ENCODE measurements at regions not wholly inside any gene's neighbourhood (a gene's known extent, or its start where the extent isn't known, plus 50 kb on each side); places are given as distances from the start of the nearest gene placed in this dataset.
A peak's percentile ranks its signal among the peaks of the same experiment; 100 is the strongest.

DNA sequence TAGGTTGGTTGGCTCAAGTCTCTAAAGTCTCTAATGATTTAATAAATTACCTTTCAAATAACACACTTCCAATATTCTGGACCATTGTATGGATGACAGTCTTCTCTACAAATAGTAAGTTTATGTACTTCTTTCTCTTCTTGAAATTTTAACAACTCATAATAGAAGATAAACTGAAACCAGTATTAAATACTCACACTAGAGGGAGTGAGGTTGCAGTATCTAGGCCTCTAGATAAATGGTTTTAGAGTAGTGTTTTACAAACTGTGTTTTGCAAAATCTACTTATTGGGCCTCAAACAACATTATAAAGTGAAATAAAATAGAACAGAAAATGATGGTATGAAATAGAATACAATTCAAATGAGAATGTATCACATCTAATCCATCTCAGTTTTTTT is 479.9 kb upstream of the BRINP3 start:
- no peaks in the 10 kb centered on the region for H3K27me3 ChIP-seq
- no peaks in the 10 kb centered on the region for H3K9me3 ChIP-seq
- TF ChIP-seq EP300 (IDR thresholded peaks at IDR 0.05) (no peak), POLR2A (IDR thresholded peaks at IDR 0.05; ENCODE audit: low read depth) (no peak)
- TF ChIP-seq, protein P1, sequence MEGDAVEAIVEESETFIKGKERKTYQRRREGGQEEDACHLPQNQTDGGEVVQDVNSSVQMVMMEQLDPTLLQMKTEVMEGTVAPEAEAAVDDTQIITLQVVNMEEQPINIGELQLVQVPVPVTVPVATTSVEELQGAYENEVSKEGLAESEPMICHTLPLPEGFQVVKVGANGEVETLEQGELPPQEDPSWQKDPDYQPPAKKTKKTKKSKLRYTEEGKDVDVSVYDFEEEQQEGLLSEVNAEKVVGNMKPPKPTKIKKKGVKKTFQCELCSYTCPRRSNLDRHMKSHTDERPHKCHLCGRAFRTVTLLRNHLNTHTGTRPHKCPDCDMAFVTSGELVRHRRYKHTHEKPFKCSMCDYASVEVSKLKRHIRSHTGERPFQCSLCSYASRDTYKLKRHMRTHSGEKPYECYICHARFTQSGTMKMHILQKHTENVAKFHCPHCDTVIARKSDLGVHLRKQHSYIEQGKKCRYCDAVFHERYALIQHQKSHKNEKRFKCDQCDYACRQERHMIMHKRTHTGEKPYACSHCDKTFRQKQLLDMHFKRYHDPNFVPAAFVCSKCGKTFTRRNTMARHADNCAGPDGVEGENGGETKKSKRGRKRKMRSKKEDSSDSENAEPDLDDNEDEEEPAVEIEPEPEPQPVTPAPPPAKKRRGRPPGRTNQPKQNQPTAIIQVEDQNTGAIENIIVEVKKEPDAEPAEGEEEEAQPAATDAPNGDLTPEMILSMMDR (IDR thresholded peaks at IDR 0.05): peak in 1 of 3 experiments; percentile 3
- no peak overlapping the region for H3K27ac ChIP-seq (replicated peaks in 1 of 4)
- H3K4me3 ChIP-seq: no peak overlapping the region
- intact Hi-C loops (cut with DNase I): no loop called here
- no peak for DNase-seq (ENCODE audit: extremely low spot score)
- H3K36me3 ChIP-seq: no peaks in the 10 kb centered on the region
- H3K4me1 ChIP-seq: no peaks in the 10 kb centered on the region

GRCh38 chr1:190963321-190963720 is 485.7 kb upstream of the BRINP3 start:
- 72% methylated on average over 2 of the region's 2 CpGs for WGBS
- Histone ChIP-seq H3K9me3 (no peaks in the 10 kb centered on the region), H3K4me1 (no peaks in the 10 kb centered on the region), H3K27me3 (no peaks in the 10 kb centered on the region), H3K4me3 (no peak overlapping the region), H3K27ac (replicated peaks in 1 of 4) (no peak overlapping the region), H3K36me3 (no peaks in the 10 kb centered on the region)
- TF ChIP-seq EP300 (IDR thresholded peaks at IDR 0.05) (no peak), POLR2AphosphoS5 (IDR thresholded peaks at IDR 0.05) (no peak), POLR2A (IDR thresholded peaks at IDR 0.05; ENCODE audit: low read depth) (no peak)
- TF ChIP-seq, protein P1 (IDR thresholded peaks at IDR 0.05): no peak
- intact Hi-C loops (cut with DNase I): no loop called here
- no peak for DNase-seq (ENCODE audit: extremely low spot score)

DNA sequence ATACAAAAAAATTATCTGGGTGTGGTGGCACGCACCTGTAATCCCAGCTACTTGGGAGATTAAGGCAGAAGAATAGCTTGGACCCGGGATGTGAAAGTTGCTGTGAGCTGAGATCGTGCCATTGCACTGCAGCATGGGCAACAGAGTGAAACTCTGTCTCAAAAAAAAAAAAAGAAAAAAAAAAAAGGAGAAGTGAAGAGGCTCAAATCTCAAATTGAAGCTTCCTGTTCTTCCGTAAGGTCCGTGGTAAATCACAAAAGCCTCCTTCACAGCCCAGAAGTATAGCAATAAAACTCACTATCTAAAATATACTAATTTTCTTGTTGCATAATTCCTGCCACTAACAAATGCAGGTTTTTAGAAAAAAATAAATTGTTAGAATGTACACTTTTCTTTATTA is 498.2 kb upstream of the BRINP3 start:
- no peaks in the 10 kb centered on the region for H3K36me3 ChIP-seq
- no peak for DNase-seq (ENCODE audit: extremely low spot score)
- intact Hi-C loops (cut with DNase I): no loop called here

GRCh38 chr1:191002768-191003167 is 525.1 kb upstream of the BRINP3 start:
- intact Hi-C loops (cut with DNase I): no loop called here
- H3K27ac ChIP-seq (replicated peaks in 1 of 4): no peak overlapping the region

More for the DNA sequence above, 498.2 kb upstream of the BRINP3 start:
- Histone ChIP-seq H3K9me3 (no peaks in the 10 kb centered on the region), H3K4me3 (no peak overlapping the region), H3K4me1 (no peaks in the 10 kb centered on the region), H3K27me3 (no peaks in the 10 kb centered on the region), H3K27ac (replicated peaks in 1 of 4) (no peak overlapping the region)
- TF ChIP-seq EP300 (IDR thresholded peaks at IDR 0.05): no peak
- TF ChIP-seq POLR2A (IDR thresholded peaks at IDR 0.05; ENCODE audit: low read depth): no peak
- TF ChIP-seq, protein P1 (IDR thresholded peaks at IDR 0.05): no peak
- no peak for TF ChIP-seq POLR2AphosphoS5 (IDR thresholded peaks at IDR 0.05)
- WGBS: 75% methylated on average over 5 of the region's 5 CpGs

GRCh38 chr1:191016765-191017164 is 539.1 kb upstream of the BRINP3 start:
- intact Hi-C loops (cut with DNase I): no loop called here
- Histone ChIP-seq H3K9me3 (no peaks in the 10 kb centered on the region), H3K4me3 (no peak overlapping the region), H3K4me1 (peaks cover 0 to 10% (median 2%) of the 10 kb centered on the region in 4 donors), H3K36me3 (no peaks in the 10 kb centered on the region), H3K27ac (replicated peaks in 1 of 4) (no peak overlapping the region), H3K27me3 (no peaks in the 10 kb centered on the region)
- TF ChIP-seq EP300 (IDR thresholded peaks at IDR 0.05): no peak
- WGBS: 91% methylated on average over 6 of the region's 6 CpGs
- DNase-seq (ENCODE audit: extremely low spot score): no peak

More at GRCh38 chr1:191002768-191003167, 525.1 kb upstream of the BRINP3 start:
- Histone ChIP-seq H3K36me3 (no peaks in the 10 kb centered on the region), H3K9me3 (no peaks in the 10 kb centered on the region), H3K27me3 (no peaks in the 10 kb centered on the region), H3K4me3 (no peak overlapping the region), H3K4me1 (no peaks in the 10 kb centered on the region)
- DNase-seq (ENCODE audit: extremely low spot score): no peak
- WGBS: 100% methylated on average over 1 of the region's 1 CpG
- no peak for TF ChIP-seq POLR2A (IDR thresholded peaks at IDR 0.05; ENCODE audit: low read depth)
- TF ChIP-seq POLR2AphosphoS5 (IDR thresholded peaks at IDR 0.05): no peak
- TF ChIP-seq, protein P1 (IDR thresholded peaks at IDR 0.05): no peak
- no peak for TF ChIP-seq EP300 (IDR thresholded peaks at IDR 0.05)
